ENCODE measurements at regions not wholly inside any gene's neighbourhood (a gene's known extent, or its start where the extent isn't known, plus 50 kb on each side); places are given as distances from the start of the nearest gene placed in this dataset.

GRCh38 chr21:22145545-22145944 lies 1147.3 kb downstream of the NCAM2 start:
- Histone ChIP-seq H3K9me3 (replicated peaks in 1 of 2; ENCODE audit: control insufficient read depth in 1 of 2, insufficient read depth in 1 of 2, low read length in 2 of 2) (peaks cover 11 to 16% of the 10 kb centered on the region in 2 donors), H3K9ac (ENCODE audit: insufficient read depth, low read length, poor library complexity, severe bottlenecking) (no peak overlapping the region), H4K20me1 (ENCODE audit: insufficient read depth, low read length) (no peaks in the 10 kb centered on the region), H3K4me1 (ENCODE audit: control insufficient read depth in 1 of 2, insufficient read depth in 2 of 2, low read length in 2 of 2) (no peaks in the 10 kb centered on the region), H3K27me3 (ENCODE audit: control insufficient read depth in 2 of 2, insufficient read depth in 2 of 2, low read length in 2 of 2) (no peaks in the 10 kb centered on the region), H3K4me3 (replicated peaks in 1 of 3; ENCODE audit: low read depth in 2 of 3, low read length in 3 of 3) (no peak overlapping the region), H2AFZ (ENCODE audit: insufficient read depth, low read depth, low read length, poor library complexity, severe bottlenecking) (no peak overlapping the region), H3K27ac (ENCODE audit: low read depth in 1 of 2, low read length in 2 of 2) (no peak overlapping the region), H3K79me2 (ENCODE audit: insufficient read depth, low read length) (no peaks in the 10 kb centered on the region), H3K4me2 (replicated peaks; ENCODE audit: extremely low read depth, low read length, poor library complexity, severe bottlenecking) (no peak overlapping the region), H3K36me3 (replicated peaks in 1 of 2; ENCODE audit: control insufficient read depth in 1 of 2, insufficient read depth in 2 of 2, low read length in 2 of 2) (no peaks in the 10 kb centered on the region)
- intact Hi-C loops (cut with micrococcal nuclease): no loop called here
- WGBS (ENCODE audit: insufficient coverage): no CpG with 5 or more reads among the region's 3 CpGs
- TF ChIP-seq CTCF (IDR thresholded peaks at IDR 0.05): no peak
- no peak for DNase-seq
- no peaks in the 10 kb centered on the region for H3K4me1 Mint-ChIP-seq
- peaks cover 0 to 14% (median 2%) of the 10 kb centered on the region in 7 donors for H3K9me3 Mint-ChIP-seq
- H3K27ac Mint-ChIP-seq: peak overlapping the region in 1 of 7 donors; percentile 45
- no peaks in the 10 kb centered on the region for H3K36me3 Mint-ChIP-seq
- H3K4me3 Mint-ChIP-seq: no peak overlapping the region
- no peaks in the 10 kb centered on the region for H3K27me3 Mint-ChIP-seq (ENCODE audit: low read depth in 3 of 3)

GRCh38 chr21:22154579-22155274 lies 1156.5 kb downstream of the NCAM2 start:
- no peak overlapping the region for H3K4me3 Mint-ChIP-seq
- intact Hi-C loops (cut with micrococcal nuclease): no loop called here
- no peaks in the 10 kb centered on the region for H4K20me1 ChIP-seq (ENCODE audit: insufficient read depth, low read length)
- no peak for DNase-seq
- no peaks in the 10 kb centered on the region for H3K79me2 ChIP-seq (ENCODE audit: insufficient read depth, low read length)
- TF ChIP-seq CTCF (IDR thresholded peaks at IDR 0.05): no peak
- H3K4me1 ChIP-seq (ENCODE audit: control insufficient read depth in 1 of 2, insufficient read depth in 2 of 2, low read length in 2 of 2): no peaks in the 10 kb centered on the region
- no peak overlapping the region for H3K9ac ChIP-seq (ENCODE audit: insufficient read depth, low read length, poor library complexity, severe bottlenecking)
- peaks cover 21 to 25% of the 10 kb centered on the region in 2 donors for H3K9me3 ChIP-seq (replicated peaks in 1 of 2; ENCODE audit: control insufficient read depth in 1 of 2, insufficient read depth in 1 of 2, low read length in 2 of 2)
- H3K36me3 Mint-ChIP-seq: no peaks in the 10 kb centered on the region
- no peaks in the 10 kb centered on the region for H3K4me1 Mint-ChIP-seq
- H3K9me3 Mint-ChIP-seq: peaks cover 0 to 8% (median 5%) of the 10 kb centered on the region in 7 donors
- no peak overlapping the region for H3K4me2 ChIP-seq (replicated peaks; ENCODE audit: extremely low read depth, low read length, poor library complexity, severe bottlenecking)
- H3K27me3 ChIP-seq (ENCODE audit: control insufficient read depth in 2 of 2, insufficient read depth in 2 of 2, low read length in 2 of 2): no peaks in the 10 kb centered on the region
- H3K27ac ChIP-seq (ENCODE audit: low read depth in 1 of 2, low read length in 2 of 2): no peak overlapping the region
- no peak overlapping the region for H3K4me3 ChIP-seq (replicated peaks in 1 of 3; ENCODE audit: low read depth in 2 of 3, low read length in 3 of 3)
- H3K27ac Mint-ChIP-seq: no peak overlapping the region
- no peaks in the 10 kb centered on the region for H3K27me3 Mint-ChIP-seq (ENCODE audit: low read depth in 3 of 3)
- no peaks in the 10 kb centered on the region for H3K36me3 ChIP-seq (replicated peaks in 1 of 2; ENCODE audit: control insufficient read depth in 1 of 2, insufficient read depth in 2 of 2, low read length in 2 of 2)
- H2AFZ ChIP-seq (ENCODE audit: insufficient read depth, low read depth, low read length, poor library complexity, severe bottlenecking): no peak overlapping the region
